ENCODE measurements at regions not wholly inside any gene's neighbourhood (a gene's known extent, or its start where the extent isn't known, plus 50 kb on each side); places are given as distances from the start of the nearest gene placed in this dataset.

DNA sequence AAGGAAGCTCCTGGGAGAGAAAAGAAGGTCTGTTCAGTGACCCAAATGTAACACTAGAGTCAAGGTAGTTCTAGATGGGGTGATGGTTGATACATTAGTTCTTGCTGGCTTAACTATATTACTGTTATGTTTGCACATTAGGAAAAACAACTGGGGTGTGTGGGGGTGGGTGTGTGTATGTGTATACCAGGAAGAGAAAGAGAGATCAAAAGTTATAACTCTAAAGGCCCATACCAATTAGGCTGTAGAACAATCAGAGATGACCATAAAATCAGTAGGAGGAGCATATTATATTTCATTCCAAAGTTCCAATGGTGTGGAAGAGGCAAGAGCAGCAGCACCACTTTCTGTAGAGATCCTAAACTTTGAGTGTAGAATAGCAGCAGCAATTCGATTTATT is 134.7 kb upstream of the FMR1 start:
- TF ChIP-seq, protein P1, sequence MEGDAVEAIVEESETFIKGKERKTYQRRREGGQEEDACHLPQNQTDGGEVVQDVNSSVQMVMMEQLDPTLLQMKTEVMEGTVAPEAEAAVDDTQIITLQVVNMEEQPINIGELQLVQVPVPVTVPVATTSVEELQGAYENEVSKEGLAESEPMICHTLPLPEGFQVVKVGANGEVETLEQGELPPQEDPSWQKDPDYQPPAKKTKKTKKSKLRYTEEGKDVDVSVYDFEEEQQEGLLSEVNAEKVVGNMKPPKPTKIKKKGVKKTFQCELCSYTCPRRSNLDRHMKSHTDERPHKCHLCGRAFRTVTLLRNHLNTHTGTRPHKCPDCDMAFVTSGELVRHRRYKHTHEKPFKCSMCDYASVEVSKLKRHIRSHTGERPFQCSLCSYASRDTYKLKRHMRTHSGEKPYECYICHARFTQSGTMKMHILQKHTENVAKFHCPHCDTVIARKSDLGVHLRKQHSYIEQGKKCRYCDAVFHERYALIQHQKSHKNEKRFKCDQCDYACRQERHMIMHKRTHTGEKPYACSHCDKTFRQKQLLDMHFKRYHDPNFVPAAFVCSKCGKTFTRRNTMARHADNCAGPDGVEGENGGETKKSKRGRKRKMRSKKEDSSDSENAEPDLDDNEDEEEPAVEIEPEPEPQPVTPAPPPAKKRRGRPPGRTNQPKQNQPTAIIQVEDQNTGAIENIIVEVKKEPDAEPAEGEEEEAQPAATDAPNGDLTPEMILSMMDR (IDR thresholded peaks at IDR 0.05): no peak
- TF ChIP-seq POLR2A (IDR thresholded peaks at IDR 0.05): no peak
